Neutrophil (primary cell): ENCODE measurements at regions not wholly inside any gene's neighbourhood (a gene's known extent, or its start where the extent isn't known, plus 50 kb on each side); places are given as distances from the start of the nearest gene placed in this dataset.

Experiments used
- H3K27ac ChIP-seq: fragments of 200-600 bp; sonication (generic); 2 replicates; pipeline ENCODE4 v1.5.1; 2016; ENCODE audit warnings: mild to moderate bottlenecking, moderate library complexity
- H3K27me3 ChIP-seq: fragments of 200-600 bp; sonication (generic); 2 replicates; pipeline ENCODE4 v1.6.0; 2016; ENCODE audit warnings: mild to moderate bottlenecking
- H3K36me3 ChIP-seq: fragments of 200-600 bp; sonication (generic); 2 replicates; pipeline ENCODE4 v1.5.1; 2017
- H3K4me1 ChIP-seq, 2 experiments: fragments of 200-600 bp in 1 of 2; sonication (generic) in 1 of 2; 1 replicate in 1 of 2; 2 replicates in 1 of 2; pipeline versions ENCODE4 v1.5.1 to v1.6.1; 2013 to 2016; ENCODE audit warnings: low read depth in 1 of 2, low read length in 1 of 2, mild to moderate bottlenecking in 1 of 2, moderate library complexity in 1 of 2; ENCODE audit not compliant: control insufficient read depth in 1 of 2, insufficient read depth in 1 of 2
- H3K4me3 ChIP-seq, 2 experiments: fragments of 200-600 bp in 1 of 2; sonication (generic) in 1 of 2; 1 replicate in 1 of 2; 2 replicates in 1 of 2; pipeline ENCODE4 v1.5.1; 2013 to 2016; ENCODE audit warnings: low read depth in 1 of 2, low read length in 1 of 2, mild to moderate bottlenecking in 1 of 2, moderate library complexity in 1 of 2
- H3K9me3 ChIP-seq: fragments of 200-600 bp; sonication (generic); 2 replicates; pipeline ENCODE4 v1.5.1; 2016
- TF ChIP-seq, protein P1 (sequence below): fragments of 200-600 bp; sonication (generic); IDR thresholded peaks from 2 replicates; pipeline ENCODE4 v1.5.1; 2016; ENCODE audit warnings: antibody characterized with exemption

GRCh38 chr10:118977835-118978234, 51.7 kb upstream of the NANOS1 start:
- Histone ChIP-seq H3K36me3 (no peaks in the 10 kb centered on the region), H3K27me3 (no peaks in the 10 kb centered on the region), H3K27ac (no peak overlapping the region), H3K4me3 (no peak overlapping the region), H3K9me3 (no peaks in the 10 kb centered on the region), H3K4me1 (no peaks in the 10 kb centered on the region)
- TF ChIP-seq, protein P1, sequence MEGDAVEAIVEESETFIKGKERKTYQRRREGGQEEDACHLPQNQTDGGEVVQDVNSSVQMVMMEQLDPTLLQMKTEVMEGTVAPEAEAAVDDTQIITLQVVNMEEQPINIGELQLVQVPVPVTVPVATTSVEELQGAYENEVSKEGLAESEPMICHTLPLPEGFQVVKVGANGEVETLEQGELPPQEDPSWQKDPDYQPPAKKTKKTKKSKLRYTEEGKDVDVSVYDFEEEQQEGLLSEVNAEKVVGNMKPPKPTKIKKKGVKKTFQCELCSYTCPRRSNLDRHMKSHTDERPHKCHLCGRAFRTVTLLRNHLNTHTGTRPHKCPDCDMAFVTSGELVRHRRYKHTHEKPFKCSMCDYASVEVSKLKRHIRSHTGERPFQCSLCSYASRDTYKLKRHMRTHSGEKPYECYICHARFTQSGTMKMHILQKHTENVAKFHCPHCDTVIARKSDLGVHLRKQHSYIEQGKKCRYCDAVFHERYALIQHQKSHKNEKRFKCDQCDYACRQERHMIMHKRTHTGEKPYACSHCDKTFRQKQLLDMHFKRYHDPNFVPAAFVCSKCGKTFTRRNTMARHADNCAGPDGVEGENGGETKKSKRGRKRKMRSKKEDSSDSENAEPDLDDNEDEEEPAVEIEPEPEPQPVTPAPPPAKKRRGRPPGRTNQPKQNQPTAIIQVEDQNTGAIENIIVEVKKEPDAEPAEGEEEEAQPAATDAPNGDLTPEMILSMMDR: no peak

GRCh38 chr10:118978316-118978997, 51.1 kb upstream of the NANOS1 start:
- Histone ChIP-seq H3K4me3 (no peak overlapping the region), H3K36me3 (no peaks in the 10 kb centered on the region), H3K4me1 (no peaks in the 10 kb centered on the region), H3K9me3 (no peaks in the 10 kb centered on the region), H3K27me3 (no peaks in the 10 kb centered on the region), H3K27ac (no peak overlapping the region)
- TF ChIP-seq, protein P1: no peak

GRCh38 chr10:118978998-118979350, 50.5 kb upstream of the NANOS1 start:
- H3K4me3 ChIP-seq: no peak overlapping the region
- TF ChIP-seq, protein P1: no peak
- H3K36me3 ChIP-seq: no peaks in the 10 kb centered on the region
- H3K27ac ChIP-seq: no peak overlapping the region
- no peaks in the 10 kb centered on the region for H3K27me3 ChIP-seq
- H3K4me1 ChIP-seq: no peaks in the 10 kb centered on the region
- no peaks in the 10 kb centered on the region for H3K9me3 ChIP-seq

DNA sequence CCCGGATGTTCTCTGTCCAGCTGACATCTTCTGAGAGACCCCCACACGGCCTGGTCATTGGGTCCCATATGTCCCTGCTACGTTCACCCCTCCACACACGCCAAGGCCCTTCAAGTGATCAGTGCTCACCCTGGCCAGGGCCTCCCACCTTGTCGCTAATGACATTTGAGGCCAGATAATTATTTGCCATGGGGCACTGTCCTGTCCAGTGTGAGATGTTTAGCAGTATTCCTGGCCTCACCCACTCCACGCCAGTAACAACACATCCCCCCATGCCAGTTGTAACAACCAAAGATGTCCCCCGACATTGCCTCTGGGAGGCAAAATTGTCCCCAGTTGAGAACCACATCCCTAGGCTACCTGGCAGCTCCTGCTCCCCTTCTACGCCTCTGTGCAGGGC, 49.9 kb upstream of the NANOS1 start:
- TF ChIP-seq, protein P1: no peak
- Histone ChIP-seq H3K27ac (no peak overlapping the region), H3K4me3 (no peak overlapping the region), H3K36me3 (no peaks in the 10 kb centered on the region), H3K27me3 (no peaks in the 10 kb centered on the region), H3K9me3 (no peaks in the 10 kb centered on the region), H3K4me1 (no peaks in the 10 kb centered on the region)
